ENCODE measurements at regions not wholly inside any gene's neighbourhood (a gene's known extent, or its start where the extent isn't known, plus 50 kb on each side); places are given as distances from the start of the nearest gene placed in this dataset.

- no peak for DNase-seq (ENCODE audit: low spot score)
Measured at GRCh38 chr5:122721127-122721526, 53.8 kb upstream of the SNX2 start.

GRCh38 chr5:122722341-122722740, 52.5 kb upstream of the SNX2 start:
- no peak for DNase-seq (ENCODE audit: low spot score)

- no peak for DNase-seq (ENCODE audit: low spot score)
Measured at GRCh38 chr5:122723606-122724352, 51.1 kb upstream of the SNX2 start.
